Activated CD4-positive, alpha-beta T cell treated with anti-CD3 and anti-CD28 coated beads, Interleukin-2, Interleukin-4, amounts not matched to agents 100 ng/mL and 50 ng/mL, durations not matched to agents 16 hours and 8 hours (primary cell): ENCODE measurements at regions not wholly inside any gene's neighbourhood (a gene's known extent, or its start where the extent isn't known, plus 50 kb on each side); places are given as distances from the start of the nearest gene placed in this dataset.

Source experiments
- DNase-seq: peaks from one replicate; pipeline ENCODE4 v3.0.0-alpha.2; 2020; ENCODE audit warnings: low spot score

- no peak for DNase-seq
These were observed 59.7 kb upstream of the TCF20 start for GRCh38 chr22:42330170-42330569.

DNA sequence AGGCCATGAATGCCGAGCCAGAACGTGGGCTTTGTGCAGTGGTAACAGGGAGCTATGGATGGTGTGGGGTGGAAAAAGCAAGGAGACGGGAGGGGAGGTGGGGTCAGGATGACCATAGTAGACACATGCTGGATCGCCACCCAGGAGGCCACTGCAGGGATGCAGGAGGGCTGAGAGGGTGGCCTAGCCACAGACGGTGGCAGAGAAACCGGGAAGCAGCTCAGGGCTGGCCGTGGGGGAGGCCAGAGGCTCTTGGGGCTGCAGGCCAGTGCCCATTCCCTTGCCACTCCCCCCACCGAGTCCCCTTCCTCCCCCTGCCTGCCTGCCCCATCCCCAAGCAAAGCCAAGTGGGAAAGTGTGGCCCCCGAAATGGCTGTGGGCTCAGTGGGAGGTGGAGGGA lies 59.1 kb upstream of the TCF20 start:
- DNase-seq, result no peak

DNA sequence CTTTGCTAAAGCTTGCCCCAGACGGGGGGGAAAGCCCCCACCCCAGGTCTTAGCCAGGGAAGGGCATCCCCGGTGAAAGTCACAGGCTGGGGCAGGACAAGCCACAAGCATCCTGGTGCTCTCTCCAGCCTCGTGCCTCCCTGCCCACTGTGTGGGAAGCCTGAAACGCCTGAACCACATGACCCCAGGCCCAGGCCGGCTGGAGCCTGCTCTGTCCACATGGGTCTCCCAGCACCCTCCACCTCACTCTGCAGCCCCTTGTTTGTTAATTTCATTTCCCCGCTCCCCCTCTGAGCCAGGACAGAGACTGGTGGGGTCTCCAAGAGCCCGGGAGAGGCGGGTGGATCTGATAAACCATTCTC lies 58.3 kb upstream of the TCF20 start:
- no peak for DNase-seq

- DNase-seq, result peak; percentile 27
These were observed 57.8 kb upstream of the TCF20 start for GRCh38 chr22:42328130-42328783.

GRCh38 chr22:42327462-42328129 lies 57.1 kb upstream of the TCF20 start:
- DNase-seq, result peak; percentile 26

DNA sequence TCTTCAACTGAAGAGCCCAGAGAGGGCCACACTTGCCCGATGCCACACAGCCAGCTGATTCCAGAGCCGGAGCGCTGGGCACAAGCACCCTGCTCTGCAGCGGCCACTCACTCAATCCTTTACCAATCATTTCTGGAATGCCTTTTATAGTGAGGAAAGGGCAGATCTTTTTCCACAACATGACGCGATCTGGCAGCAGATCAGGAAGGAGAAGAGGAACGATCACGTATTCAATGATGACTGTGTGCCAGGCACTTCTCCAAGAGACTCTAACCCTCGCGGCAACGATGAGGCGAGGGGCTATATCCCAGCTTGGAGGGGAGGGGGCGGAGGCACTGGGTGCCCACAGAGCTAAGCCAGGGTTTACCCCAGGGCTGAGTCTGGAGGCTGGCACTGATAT lies 56.3 kb upstream of the TCF20 start:
- DNase-seq, result no peak

- no peak for DNase-seq
These were observed 55.8 kb upstream of the TCF20 start for GRCh38 chr22:42326301-42326700.

DNA sequence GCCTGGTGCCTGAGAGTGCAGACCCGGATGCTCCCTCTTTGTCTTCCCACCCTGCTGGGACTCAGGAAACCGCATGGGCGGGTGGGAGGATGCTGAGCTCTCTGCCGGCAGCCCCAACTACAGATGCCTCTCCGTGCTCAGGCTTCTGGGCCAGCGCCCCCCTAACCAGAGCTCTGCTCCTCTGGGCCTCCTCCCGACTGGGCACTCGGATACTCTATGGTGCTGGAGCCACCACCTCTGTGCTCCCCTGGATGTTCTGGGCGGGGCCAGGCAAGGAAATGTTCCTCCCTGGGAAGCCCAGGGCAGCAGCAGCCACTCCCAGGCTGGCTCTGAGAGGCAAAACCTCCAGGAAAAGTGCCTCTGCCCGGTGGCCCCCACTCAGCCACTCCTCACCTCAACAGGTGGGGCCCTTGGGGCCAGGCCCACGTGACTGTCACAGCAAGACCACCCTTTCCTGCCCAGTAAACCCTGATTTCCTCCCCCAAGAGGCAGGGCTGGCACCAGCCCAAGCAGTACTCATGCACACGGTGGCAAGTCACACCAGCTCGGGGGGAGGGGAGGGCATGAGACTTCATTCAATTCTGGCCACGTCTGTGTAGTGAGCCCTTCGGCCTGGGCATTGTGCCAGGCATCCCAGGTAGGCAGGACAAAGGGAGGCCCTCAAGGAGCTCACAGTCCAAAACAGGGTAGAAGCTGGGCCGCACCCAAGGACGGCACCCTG lies 54.7 kb upstream of the TCF20 start:
- DNase-seq, result no peak

DNA sequence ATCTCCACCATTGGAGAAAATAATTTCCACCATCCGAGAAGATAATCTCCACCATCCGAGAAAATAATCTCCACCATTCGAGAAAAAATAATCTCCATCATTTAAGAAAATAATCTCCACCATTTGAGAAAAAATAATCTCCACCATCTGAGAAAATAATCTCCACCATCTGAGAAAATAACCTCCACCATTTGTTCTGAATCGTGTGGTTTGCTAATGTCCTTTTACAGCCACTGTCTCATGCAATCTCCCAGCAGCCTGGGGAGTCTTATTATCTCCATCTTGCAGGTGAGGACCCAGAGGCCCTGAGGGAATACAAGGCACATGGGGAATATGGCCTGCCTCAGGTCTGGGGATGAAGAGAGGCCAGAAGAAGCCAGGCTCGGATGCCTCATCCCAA lies 54.1 kb upstream of the TCF20 start:
- no peak for DNase-seq

GRCh38 chr22:42323971-42324370 lies 53.5 kb upstream of the TCF20 start:
- DNase-seq, result no peak

- no peak for DNase-seq
These were observed 52.1 kb upstream of the TCF20 start for GRCh38 chr22:42322562-42322926.

GRCh38 chr22:42321908-42322561 lies 51.6 kb upstream of the TCF20 start:
- DNase-seq, result no peak

GRCh38 chr22:42320443-42321416 lies 50.3 kb upstream of the TCF20 start:
- DNase-seq, result no peak
